Peyer's patch (tissue), 4 donors: ENCODE measurements at regions not wholly inside any gene's neighbourhood (a gene's known extent, or its start where the extent isn't known, plus 50 kb on each side); places are given as distances from the start of the nearest gene placed in this dataset.

Experiments used
- DNase-seq, 3 donors: peaks; one replicate each; pipeline ENCODE4 v3.0.0-alpha.2; 2017 to 2019
- H3K27ac ChIP-seq, 4 donors: fragments of 200-600 bp; sonication (generic); one replicate each; pipeline ENCODE4 v1.5.1; 2016 to 2019
- H3K27me3 ChIP-seq, 2 donors: fragments of 200-600 bp; sonication (generic); one replicate each; pipeline ENCODE4 v1.5.1; 2019
- H3K36me3 ChIP-seq, 3 donors: fragments of 200-600 bp; sonication (generic); one replicate each; pipeline ENCODE4 v1.5.1; 2016 to 2019
- H3K4me1 ChIP-seq, 4 donors: fragments of 200-600 bp; sonication (generic); one replicate each; pipeline ENCODE4 v1.5.1; 2016 to 2019
- H3K4me3 ChIP-seq, 4 donors: fragments of 200-600 bp; sonication (generic); 1 replicate in 3 of 4; 2 replicates in 1 of 4; pipeline ENCODE4 v1.5.1; 2016 to 2019; ENCODE audit warnings: mild to moderate bottlenecking in 1 of 4
- H3K9me3 ChIP-seq, 4 donors: fragments of 200-600 bp; sonication (generic); one replicate each; pipeline ENCODE4 v1.5.1; 2016 to 2019; ENCODE audit warnings: mild to moderate bottlenecking in 1 of 4
- POLR2A ChIP-seq, 2 donors: fragments of 450-650 bp; IDR thresholded peaks; one replicate each; pipeline ENCODE4 v1.5.1; 2017; ENCODE audit warnings: antibody characterized with exemption in 2 of 2, mild to moderate bottlenecking in 2 of 2, moderate library complexity in 2 of 2
- TF ChIP-seq, protein P1 (sequence below), 6 experiments: fragments of 450-650 bp in 4 of 6; fragments of 200-600 bp in 2 of 6; sonication (generic) in 1 of 6; IDR thresholded peaks; one replicate each; pipeline ENCODE4 v1.5.1; 2017 to 2019; ENCODE audit warnings: antibody characterized with exemption in 6 of 6, mild to moderate bottlenecking in 3 of 6, moderate library complexity in 1 of 6

DNA sequence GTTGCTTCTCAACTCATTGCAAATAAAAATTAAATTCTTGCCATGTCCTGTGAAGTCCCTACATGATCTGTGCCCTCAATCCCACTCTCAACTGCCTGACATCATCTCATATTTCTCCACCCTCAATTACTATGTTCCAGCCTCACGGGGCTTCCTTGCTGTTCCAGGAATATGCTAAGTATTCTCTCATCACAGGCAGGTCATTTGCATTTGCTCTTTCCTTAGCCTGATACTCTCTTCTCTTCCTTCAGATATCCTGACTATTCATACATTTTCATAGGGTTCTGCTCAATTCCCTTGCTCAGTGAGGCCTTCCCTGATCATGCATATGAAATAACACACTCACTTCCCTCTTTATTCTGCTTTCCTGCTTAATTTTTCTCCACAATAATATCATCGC, 135.1 kb upstream of the DAB2 start:
- DNase-seq: no peak
- no peaks in the 10 kb centered on the region for H3K36me3 ChIP-seq
- H3K4me1 ChIP-seq: no peaks in the 10 kb centered on the region
- no peaks in the 10 kb centered on the region for H3K9me3 ChIP-seq
- no peak overlapping the region for H3K27ac ChIP-seq
- TF ChIP-seq POLR2A (IDR thresholded peaks at IDR 0.05): no peak
- TF ChIP-seq, protein P1, sequence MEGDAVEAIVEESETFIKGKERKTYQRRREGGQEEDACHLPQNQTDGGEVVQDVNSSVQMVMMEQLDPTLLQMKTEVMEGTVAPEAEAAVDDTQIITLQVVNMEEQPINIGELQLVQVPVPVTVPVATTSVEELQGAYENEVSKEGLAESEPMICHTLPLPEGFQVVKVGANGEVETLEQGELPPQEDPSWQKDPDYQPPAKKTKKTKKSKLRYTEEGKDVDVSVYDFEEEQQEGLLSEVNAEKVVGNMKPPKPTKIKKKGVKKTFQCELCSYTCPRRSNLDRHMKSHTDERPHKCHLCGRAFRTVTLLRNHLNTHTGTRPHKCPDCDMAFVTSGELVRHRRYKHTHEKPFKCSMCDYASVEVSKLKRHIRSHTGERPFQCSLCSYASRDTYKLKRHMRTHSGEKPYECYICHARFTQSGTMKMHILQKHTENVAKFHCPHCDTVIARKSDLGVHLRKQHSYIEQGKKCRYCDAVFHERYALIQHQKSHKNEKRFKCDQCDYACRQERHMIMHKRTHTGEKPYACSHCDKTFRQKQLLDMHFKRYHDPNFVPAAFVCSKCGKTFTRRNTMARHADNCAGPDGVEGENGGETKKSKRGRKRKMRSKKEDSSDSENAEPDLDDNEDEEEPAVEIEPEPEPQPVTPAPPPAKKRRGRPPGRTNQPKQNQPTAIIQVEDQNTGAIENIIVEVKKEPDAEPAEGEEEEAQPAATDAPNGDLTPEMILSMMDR (IDR thresholded peaks at IDR 0.05): no peak
- H3K4me3 ChIP-seq: no peak overlapping the region
- no peaks in the 10 kb centered on the region for H3K27me3 ChIP-seq

DNA sequence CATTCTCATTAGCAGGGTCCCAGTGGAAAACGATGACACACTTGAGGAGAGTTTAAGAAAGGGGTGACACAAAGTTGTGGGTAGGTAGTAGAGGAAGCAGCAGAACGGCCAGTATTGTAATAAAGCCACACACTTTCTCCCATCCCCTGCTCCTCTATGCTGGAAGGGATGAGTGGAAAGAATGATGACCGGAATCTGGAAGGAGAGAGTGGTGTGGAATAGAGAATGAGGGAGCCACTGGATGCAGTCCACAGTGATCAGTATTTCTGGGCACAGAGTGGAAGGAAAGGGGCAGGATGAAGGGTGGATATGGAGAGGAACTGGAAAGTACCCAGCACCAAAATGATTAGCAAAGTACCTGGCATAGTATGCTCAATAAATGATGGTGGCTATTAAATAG, 133.8 kb upstream of the DAB2 start:
- Histone ChIP-seq H3K27me3 (no peaks in the 10 kb centered on the region), H3K9me3 (no peaks in the 10 kb centered on the region), H3K27ac (no peak overlapping the region), H3K4me3 (no peak overlapping the region), H3K36me3 (no peaks in the 10 kb centered on the region), H3K4me1 (no peaks in the 10 kb centered on the region)
- DNase-seq: no peak
- TF ChIP-seq, protein P1 (IDR thresholded peaks at IDR 0.05): no peak
- no peak for TF ChIP-seq POLR2A (IDR thresholded peaks at IDR 0.05)

DNA sequence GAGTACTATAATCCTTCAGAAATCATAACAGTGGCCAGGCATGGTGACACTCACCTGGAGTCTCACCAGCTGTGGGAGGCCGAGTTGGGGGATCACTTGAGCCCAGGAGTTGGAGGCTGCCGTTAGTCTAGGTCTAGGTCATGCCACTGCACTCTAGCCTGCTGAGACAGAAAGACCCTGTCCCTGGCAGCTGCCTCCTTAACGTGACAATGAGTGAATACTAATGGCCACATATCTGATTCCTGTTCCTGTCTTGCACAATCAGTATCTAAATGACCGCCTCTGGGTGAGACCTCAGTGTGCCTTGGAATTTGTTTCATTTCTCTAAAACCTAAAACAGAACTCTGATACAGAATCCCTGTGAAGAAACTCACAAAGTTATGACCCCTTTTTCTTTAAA, 131.0 kb upstream of the DAB2 start:
- no peaks in the 10 kb centered on the region for H3K4me1 ChIP-seq
- TF ChIP-seq, protein P1 (IDR thresholded peaks at IDR 0.05): no peak
- no peak for TF ChIP-seq POLR2A (IDR thresholded peaks at IDR 0.05)
- no peaks in the 10 kb centered on the region for H3K27me3 ChIP-seq
- no peak overlapping the region for H3K27ac ChIP-seq
- H3K36me3 ChIP-seq: no peaks in the 10 kb centered on the region
- no peaks in the 10 kb centered on the region for H3K9me3 ChIP-seq
- DNase-seq: no peak
- no peak overlapping the region for H3K4me3 ChIP-seq

DNA sequence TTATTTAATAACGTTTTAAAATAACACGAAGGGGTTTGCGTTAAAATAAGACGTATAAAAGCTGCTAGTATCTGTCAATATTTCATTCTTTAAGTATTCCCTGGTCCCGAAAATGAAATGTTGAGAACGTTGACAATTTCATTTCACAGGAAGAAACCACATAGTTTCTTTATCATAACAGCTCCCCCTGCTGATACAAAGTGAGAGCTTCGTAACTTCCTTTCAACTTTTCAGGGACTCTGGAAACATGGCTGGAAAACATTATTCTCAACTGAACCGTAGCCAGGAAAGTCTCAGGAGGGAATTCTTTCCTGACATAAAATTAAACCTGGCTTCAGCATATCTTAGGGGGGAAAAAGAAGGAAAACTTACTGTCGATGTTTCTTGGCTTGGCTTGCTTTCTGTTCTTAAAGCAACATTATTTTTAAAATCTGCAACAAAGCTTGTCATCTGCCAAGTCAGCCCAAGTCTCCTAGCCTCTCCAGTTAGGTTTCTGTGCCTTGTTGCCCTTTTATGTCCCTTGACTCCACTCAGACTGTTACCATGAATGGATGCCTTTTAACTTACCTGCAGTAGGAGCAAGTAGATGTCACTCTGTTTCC, 122.9 kb upstream of the DAB2 start:
- no peak for DNase-seq
- TF ChIP-seq POLR2A (IDR thresholded peaks at IDR 0.05): no peak
- TF ChIP-seq, protein P1 (IDR thresholded peaks at IDR 0.05): peak in 5 of 6 experiments; percentile 58 to 90 (median 86)
- Histone ChIP-seq H3K9me3 (no peaks in the 10 kb centered on the region), H3K27ac (no peak overlapping the region), H3K27me3 (no peaks in the 10 kb centered on the region), H3K4me3 (no peak overlapping the region), H3K36me3 (no peaks in the 10 kb centered on the region), H3K4me1 (no peaks in the 10 kb centered on the region)

DNA sequence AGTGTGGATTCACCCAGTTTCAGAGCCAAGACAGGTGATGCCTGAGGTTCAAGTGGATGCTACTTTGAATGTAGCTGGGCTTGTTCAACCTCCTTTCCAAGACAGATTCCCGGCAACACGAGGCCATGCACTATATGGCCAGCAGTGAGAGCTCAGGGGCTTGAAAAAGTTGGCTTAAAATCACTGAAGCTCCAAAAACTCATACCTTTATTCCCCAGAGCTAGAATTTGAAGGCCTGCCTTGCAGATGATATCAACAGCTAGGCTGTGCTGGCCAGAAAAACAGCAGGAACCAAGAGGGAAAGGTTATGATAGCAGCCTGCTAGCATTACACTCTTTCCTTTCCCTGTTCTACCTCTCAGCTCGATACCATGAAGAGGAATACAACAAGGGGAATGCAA, 120.2 kb upstream of the DAB2 start:
- H3K4me1 ChIP-seq: no peaks in the 10 kb centered on the region
- no peaks in the 10 kb centered on the region for H3K27me3 ChIP-seq
- no peak for DNase-seq
- H3K36me3 ChIP-seq: no peaks in the 10 kb centered on the region
- no peaks in the 10 kb centered on the region for H3K9me3 ChIP-seq
- H3K27ac ChIP-seq: no peak overlapping the region
- H3K4me3 ChIP-seq: no peak overlapping the region
- TF ChIP-seq, protein P1 (IDR thresholded peaks at IDR 0.05): no peak
- TF ChIP-seq POLR2A (IDR thresholded peaks at IDR 0.05): no peak

DNA sequence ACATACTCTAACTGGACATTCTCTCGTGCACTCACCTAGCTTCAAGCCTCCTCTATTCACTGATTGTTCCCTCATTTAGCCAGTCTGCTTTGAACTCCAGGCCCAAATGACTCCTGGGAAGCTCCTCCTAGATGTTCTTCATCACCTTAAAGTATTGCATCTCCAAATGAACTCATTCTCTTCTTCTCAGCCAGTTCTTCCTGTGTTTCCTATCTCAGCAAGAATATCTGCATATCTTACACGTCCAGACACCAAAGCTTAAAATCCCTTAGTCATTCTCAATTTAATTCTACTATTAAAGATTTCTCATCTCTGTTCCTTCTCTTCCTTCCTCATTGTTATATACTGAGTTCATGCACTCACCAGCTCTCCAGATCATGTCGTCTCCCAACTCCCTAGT, 118.6 kb upstream of the DAB2 start:
- Histone ChIP-seq H3K27me3 (no peaks in the 10 kb centered on the region), H3K27ac (no peak overlapping the region), H3K4me1 (no peaks in the 10 kb centered on the region), H3K36me3 (no peaks in the 10 kb centered on the region), H3K9me3 (no peaks in the 10 kb centered on the region), H3K4me3 (no peak overlapping the region)
- DNase-seq: no peak
- TF ChIP-seq POLR2A (IDR thresholded peaks at IDR 0.05): no peak
- TF ChIP-seq, protein P1 (IDR thresholded peaks at IDR 0.05): no peak
